HUES48 (cell line): ENCODE measurements at regions not wholly inside any gene's neighbourhood (a gene's known extent, or its start where the extent isn't known, plus 50 kb on each side); places are given as distances from the start of the nearest gene placed in this dataset.
"Not testable (repeated sequence)": the region's sequence is repeated elsewhere in the genome, so short reads cannot be mapped to it uniquely, and the experiment has no call there.

ENCODE experiments used
- H3K27ac ChIP-seq: one replicate; pipeline ENCODE4 v1.7.0; 2013; ENCODE audit warnings: low read depth, low read length, inconsistent platforms
- H3K27me3 ChIP-seq: 2 replicates; pipeline ENCODE4 v1.6.1; 2013; ENCODE audit warnings: mild to moderate bottlenecking, low read length; ENCODE audit not compliant: control insufficient read depth, insufficient read depth
- H3K36me3 ChIP-seq: 2 replicates; pipeline ENCODE4 v1.6.1; 2013; ENCODE audit warnings: low read length; ENCODE audit not compliant: control insufficient read depth, insufficient read depth
- H3K4me1 ChIP-seq: 2 replicates; pipeline ENCODE4 v1.6.1; 2013; ENCODE audit warnings: mild to moderate bottlenecking, low read length; ENCODE audit not compliant: control insufficient read depth, insufficient read depth
- H3K4me3 ChIP-seq: 2 replicates; pipeline ENCODE4 v1.5.1; 2013; ENCODE audit warnings: mild to moderate bottlenecking, low read depth, low read length
- H3K9ac ChIP-seq: 2 replicates; pipeline ENCODE4 v1.6.1; 2013; ENCODE audit warnings: mild to moderate bottlenecking, low read depth, low read length, moderate library complexity
- H3K9me3 ChIP-seq: 2 replicates; pipeline ENCODE4 v1.6.1; 2013; ENCODE audit warnings: low read length; ENCODE audit not compliant: control insufficient read depth, insufficient read depth

- H3K4me3 ChIP-seq = no peak overlapping the region
- H3K36me3 ChIP-seq = no peaks in the 10 kb centered on the region
- H3K4me1 ChIP-seq = no peaks in the 10 kb centered on the region
- no peak overlapping the region for H3K9ac ChIP-seq
- no peak overlapping the region for H3K27ac ChIP-seq
- no peaks in the 10 kb centered on the region for H3K9me3 ChIP-seq
- H3K27me3 ChIP-seq = no peaks in the 10 kb centered on the region
Measured at GRCh38 chr12:73585136-73585535, 952.5 kb upstream of the ATXN7L3B start.

- no peak overlapping the region for H3K27ac ChIP-seq
- no peak overlapping the region for H3K9ac ChIP-seq
- no peaks in the 10 kb centered on the region for H3K4me1 ChIP-seq
- H3K9me3 ChIP-seq = no peaks in the 10 kb centered on the region
- H3K4me3 ChIP-seq = no peak overlapping the region
- H3K27me3 ChIP-seq = no peaks in the 10 kb centered on the region
- no peaks in the 10 kb centered on the region for H3K36me3 ChIP-seq
Measured at GRCh38 chr12:73589220-73589619, 948.4 kb upstream of the ATXN7L3B start.

- Histone ChIP-seq H3K9ac (no peak overlapping the region), H3K9me3 (no peaks in the 10 kb centered on the region), H3K4me1 (peaks cover 28% of the 10 kb centered on the region; the same call in 1 of the 2 replicates), H3K27me3 (no peaks in the 10 kb centered on the region), H3K36me3 (no peaks in the 10 kb centered on the region), H3K4me3 (no peak overlapping the region), H3K27ac (no peak overlapping the region)
Measured at GRCh38 chr12:73598626-73599025, 939.0 kb upstream of the ATXN7L3B start.

- Histone ChIP-seq H3K36me3 (no peaks in the 10 kb centered on the region), H3K27me3 (no peaks in the 10 kb centered on the region), H3K9me3 (no peaks in the 10 kb centered on the region), H3K27ac (no peak overlapping the region), H3K9ac (no peak overlapping the region), H3K4me3 (no peak overlapping the region), H3K4me1 (peaks cover 28% of the 10 kb centered on the region; the same call in 1 of the 2 replicates)
Measured at GRCh38 chr12:73599268-73599667, 938.4 kb upstream of the ATXN7L3B start.

GRCh38 chr12:73605925-73606324 lies 931.7 kb upstream of the ATXN7L3B start:
- not testable (repeated sequence) for H3K9me3 ChIP-seq, H3K36me3 ChIP-seq, H3K27me3 ChIP-seq, H3K27ac ChIP-seq, H3K4me1 ChIP-seq, H3K4me3 ChIP-seq, H3K9ac ChIP-seq

- H3K27me3 ChIP-seq = no peaks in the 10 kb centered on the region
Measured at GRCh38 chr12:73612551-73612950, 925.1 kb upstream of the ATXN7L3B start.

GRCh38 chr12:73623421-73623820 lies 914.2 kb upstream of the ATXN7L3B start:
- H3K9ac ChIP-seq = no peak overlapping the region
- H3K36me3 ChIP-seq = no peaks in the 10 kb centered on the region
- H3K4me3 ChIP-seq = no peak overlapping the region
- no peaks in the 10 kb centered on the region for H3K4me1 ChIP-seq
- no peak overlapping the region for H3K27ac ChIP-seq
- no peaks in the 10 kb centered on the region for H3K27me3 ChIP-seq
- H3K9me3 ChIP-seq = no peaks in the 10 kb centered on the region

More at GRCh38 chr12:73612551-73612950, 925.1 kb upstream of the ATXN7L3B start:
- no peak overlapping the region for H3K9ac ChIP-seq
- H3K36me3 ChIP-seq = no peaks in the 10 kb centered on the region
- H3K27ac ChIP-seq = no peak overlapping the region
- no peaks in the 10 kb centered on the region for H3K4me1 ChIP-seq
- no peaks in the 10 kb centered on the region for H3K9me3 ChIP-seq
- H3K4me3 ChIP-seq = no peak overlapping the region

GRCh38 chr12:73625226-73625625 lies 912.4 kb upstream of the ATXN7L3B start:
- Histone ChIP-seq H3K9me3 (no peaks in the 10 kb centered on the region), H3K9ac (no peak overlapping the region), H3K4me1 (peaks cover 11% of the 10 kb centered on the region), H3K27me3 (no peaks in the 10 kb centered on the region), H3K36me3 (no peaks in the 10 kb centered on the region), H3K4me3 (no peak overlapping the region), H3K27ac (no peak overlapping the region)

GRCh38 chr12:73629171-73629570 lies 908.5 kb upstream of the ATXN7L3B start:
- Histone ChIP-seq H3K27me3 (no peaks in the 10 kb centered on the region), H3K9me3 (no peaks in the 10 kb centered on the region), H3K4me3 (no peak overlapping the region), H3K9ac (no peak overlapping the region), H3K4me1 (peaks cover 26% of the 10 kb centered on the region), H3K27ac (no peak overlapping the region), H3K36me3 (no peaks in the 10 kb centered on the region)

GRCh38 chr12:73629893-73630831 lies 907.5 kb upstream of the ATXN7L3B start:
- Histone ChIP-seq H3K4me1 (peaks cover 26% of the 10 kb centered on the region), H3K36me3 (no peaks in the 10 kb centered on the region), H3K27me3 (no peaks in the 10 kb centered on the region), H3K27ac (peak overlapping the region; percentile 82), H3K4me3 (peak overlapping the region; percentile 36; the same call in 1 of the 2 replicates), H3K9ac (no peak overlapping the region), H3K9me3 (no peaks in the 10 kb centered on the region)

GRCh38 chr12:73632191-73632590 lies 905.4 kb upstream of the ATXN7L3B start:
- Histone ChIP-seq H3K36me3 (no peaks in the 10 kb centered on the region), H3K4me3 (no peak overlapping the region), H3K4me1 (peaks cover 26% of the 10 kb centered on the region), H3K27ac (no peak overlapping the region), H3K9me3 (no peaks in the 10 kb centered on the region), H3K27me3 (no peaks in the 10 kb centered on the region), H3K9ac (no peak overlapping the region)
